ENCODE measurements at regions not wholly inside any gene's neighbourhood (a gene's known extent, or its start where the extent isn't known, plus 50 kb on each side); places are given as distances from the start of the nearest gene placed in this dataset.
A peak's percentile ranks its signal among the peaks of the same experiment; 100 is the strongest.

GRCh38 chr1:57894315-57894714 is 470.5 kb upstream of the DAB1 start:
- no peak for DNase-seq (ENCODE audit: low read depth)
- no peak overlapping the region for H3K4me3 ChIP-seq (ENCODE audit: control insufficient read depth, low read depth, low read length)
- TF ChIP-seq CTCF (conservative IDR thresholded peaks at IDR 0.05; ENCODE audit: control insufficient read depth, insufficient read depth, low read depth, low read length): no peak

GRCh38 chr1:57889676-57890320 is 465.9 kb upstream of the DAB1 start:
- TF ChIP-seq CTCF (conservative IDR thresholded peaks at IDR 0.05; ENCODE audit: control insufficient read depth, insufficient read depth, low read depth, low read length): no peak
- no peak overlapping the region for H3K4me3 ChIP-seq (ENCODE audit: control insufficient read depth, low read depth, low read length)
- peak; percentile 80 for DNase-seq (ENCODE audit: low read depth)

GRCh38 chr1:57887964-57888491 is 464.2 kb upstream of the DAB1 start:
- no peak for DNase-seq (ENCODE audit: low read depth)
- no peak for TF ChIP-seq CTCF (conservative IDR thresholded peaks at IDR 0.05; ENCODE audit: control insufficient read depth, insufficient read depth, low read depth, low read length)
- no peak overlapping the region for H3K4me3 ChIP-seq (ENCODE audit: control insufficient read depth, low read depth, low read length)

GRCh38 chr1:57886376-57886775 is 462.5 kb upstream of the DAB1 start:
- no peak for TF ChIP-seq CTCF (conservative IDR thresholded peaks at IDR 0.05; ENCODE audit: control insufficient read depth, insufficient read depth, low read depth, low read length)
- H3K4me3 ChIP-seq (ENCODE audit: control insufficient read depth, low read depth, low read length): no peak overlapping the region
- no peak for DNase-seq (ENCODE audit: low read depth)

- TF ChIP-seq CTCF (conservative IDR thresholded peaks at IDR 0.05; ENCODE audit: control insufficient read depth, insufficient read depth, low read depth, low read length): no peak
- no peak for DNase-seq (ENCODE audit: low read depth)
- H3K4me3 ChIP-seq (ENCODE audit: control insufficient read depth, low read depth, low read length): no peak overlapping the region
Measured at GRCh38 chr1:57883642-57883995, 459.8 kb upstream of the DAB1 start.

- TF ChIP-seq CTCF (conservative IDR thresholded peaks at IDR 0.05; ENCODE audit: control insufficient read depth, insufficient read depth, low read depth, low read length): no peak
- H3K4me3 ChIP-seq (ENCODE audit: control insufficient read depth, low read depth, low read length): no peak overlapping the region
- DNase-seq (ENCODE audit: low read depth): no peak
Measured at GRCh38 chr1:57882934-57883641, 459.2 kb upstream of the DAB1 start.

Measured in fibroblast of mammary gland (primary cell).